ENCODE measurements at regions not wholly inside any gene's neighbourhood (a gene's known extent, or its start where the extent isn't known, plus 50 kb on each side); places are given as distances from the start of the nearest gene placed in this dataset.
"Not testable (repeated sequence)": the region's sequence is repeated elsewhere in the genome, so short reads cannot be mapped to it uniquely, and the experiment has no call there.

DNA sequence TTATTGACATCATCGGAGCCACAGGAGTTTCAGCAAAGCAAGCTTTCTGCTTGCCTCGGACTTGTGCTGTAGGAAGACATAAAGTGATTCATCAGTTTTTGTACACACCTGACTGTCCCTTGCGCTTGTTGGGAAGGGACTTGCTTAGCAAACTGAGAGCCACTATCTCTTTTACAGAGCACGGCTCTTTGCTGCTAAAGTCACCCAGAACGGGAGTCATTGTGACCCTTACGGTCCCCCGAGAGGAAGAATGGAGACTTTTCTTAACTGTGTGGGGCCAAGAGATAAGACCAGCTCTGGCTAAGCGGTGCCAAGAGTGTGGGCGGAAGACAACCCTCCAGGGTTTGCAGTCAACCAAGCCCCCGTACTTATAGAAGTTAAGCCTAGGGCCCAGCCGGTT is 89.6 kb upstream of the DEFB108B start:
- TF ChIP-seq, protein P1, sequence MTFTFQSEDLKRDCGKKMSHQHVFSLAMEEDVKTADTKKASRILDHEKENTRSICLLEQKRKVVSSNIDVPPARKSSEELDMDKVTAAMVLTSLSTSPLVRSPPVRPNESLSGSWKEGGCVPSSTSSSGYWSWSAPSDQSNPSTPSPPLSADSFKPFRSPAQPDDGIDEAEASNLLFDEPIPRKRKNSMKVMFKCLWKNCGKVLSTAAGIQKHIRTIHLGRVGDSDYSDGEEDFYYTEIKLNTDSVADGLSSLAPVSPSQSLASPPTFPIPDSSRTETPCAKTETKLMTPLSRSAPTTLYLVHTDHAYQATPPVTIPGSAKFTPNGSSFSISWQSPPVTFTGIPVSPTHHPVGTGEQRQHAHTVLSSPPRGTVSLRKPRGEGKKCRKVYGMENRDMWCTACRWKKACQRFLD (CRISPR knock-in tag; IDR thresholded peaks at IDR 0.05; ENCODE audit: borderline replicate concordance) = not testable (repeated sequence)
- TF ChIP-seq, protein P2, sequence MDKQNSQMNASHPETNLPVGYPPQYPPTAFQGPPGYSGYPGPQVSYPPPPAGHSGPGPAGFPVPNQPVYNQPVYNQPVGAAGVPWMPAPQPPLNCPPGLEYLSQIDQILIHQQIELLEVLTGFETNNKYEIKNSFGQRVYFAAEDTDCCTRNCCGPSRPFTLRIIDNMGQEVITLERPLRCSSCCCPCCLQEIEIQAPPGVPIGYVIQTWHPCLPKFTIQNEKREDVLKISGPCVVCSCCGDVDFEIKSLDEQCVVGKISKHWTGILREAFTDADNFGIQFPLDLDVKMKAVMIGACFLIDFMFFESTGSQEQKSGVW (CRISPR knock-in tag; IDR thresholded peaks at IDR 0.05; ENCODE audit: borderline replicate concordance) = not testable (repeated sequence)
- TF ChIP-seq ARNTL (CRISPR knock-in tag; IDR thresholded peaks at IDR 0.05); POLR2A (IDR thresholded peaks at IDR 0.05; ENCODE audit: insufficient read depth in 1 of 2, low read depth in 2 of 2, low read length in 2 of 2); SIX4 (CRISPR knock-in tag; IDR thresholded peaks at IDR 0.05); FOXA3 (CRISPR knock-in tag; IDR thresholded peaks at IDR 0.05); DNMT1 (CRISPR knock-in tag; IDR thresholded peaks at IDR 0.05); ZNF256 (CRISPR knock-in tag; conservative IDR thresholded peaks at IDR 0.05); ZNF883 (CRISPR knock-in tag; IDR thresholded peaks at IDR 0.05; ENCODE audit: not compliant biosample characterization); POLR2AphosphoS5 (IDR thresholded peaks at IDR 0.05; ENCODE audit: low read depth, low read length): not testable (repeated sequence)
- TF ChIP-seq, protein P3, sequence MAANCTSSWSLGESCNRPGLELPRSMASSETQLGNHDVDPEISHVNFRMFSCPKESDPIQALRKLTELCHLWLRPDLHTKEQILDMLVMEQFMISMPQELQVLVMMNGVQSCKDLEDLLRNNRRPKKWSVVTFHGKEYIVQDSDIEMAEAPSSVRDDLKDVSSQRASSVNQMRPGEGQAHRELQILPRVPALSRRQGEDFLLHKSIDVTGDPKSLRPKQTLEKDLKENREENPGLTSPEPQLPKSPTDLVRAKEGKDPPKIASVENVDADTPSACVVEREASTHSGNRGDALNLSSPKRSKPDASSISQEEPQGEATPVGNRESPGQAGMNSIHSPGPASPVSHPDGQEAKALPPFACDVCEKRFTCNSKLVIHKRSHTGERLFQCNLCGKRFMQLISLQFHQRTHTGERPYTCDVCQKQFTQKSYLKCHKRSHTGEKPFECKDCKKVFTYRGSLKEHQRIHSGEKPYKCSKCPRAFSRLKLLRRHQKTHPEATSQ (CRISPR knock-in tag; IDR thresholded peaks at IDR 0.05; ENCODE audit: borderline replicate concordance) = not testable (repeated sequence)
- TF ChIP-seq, protein P4, sequence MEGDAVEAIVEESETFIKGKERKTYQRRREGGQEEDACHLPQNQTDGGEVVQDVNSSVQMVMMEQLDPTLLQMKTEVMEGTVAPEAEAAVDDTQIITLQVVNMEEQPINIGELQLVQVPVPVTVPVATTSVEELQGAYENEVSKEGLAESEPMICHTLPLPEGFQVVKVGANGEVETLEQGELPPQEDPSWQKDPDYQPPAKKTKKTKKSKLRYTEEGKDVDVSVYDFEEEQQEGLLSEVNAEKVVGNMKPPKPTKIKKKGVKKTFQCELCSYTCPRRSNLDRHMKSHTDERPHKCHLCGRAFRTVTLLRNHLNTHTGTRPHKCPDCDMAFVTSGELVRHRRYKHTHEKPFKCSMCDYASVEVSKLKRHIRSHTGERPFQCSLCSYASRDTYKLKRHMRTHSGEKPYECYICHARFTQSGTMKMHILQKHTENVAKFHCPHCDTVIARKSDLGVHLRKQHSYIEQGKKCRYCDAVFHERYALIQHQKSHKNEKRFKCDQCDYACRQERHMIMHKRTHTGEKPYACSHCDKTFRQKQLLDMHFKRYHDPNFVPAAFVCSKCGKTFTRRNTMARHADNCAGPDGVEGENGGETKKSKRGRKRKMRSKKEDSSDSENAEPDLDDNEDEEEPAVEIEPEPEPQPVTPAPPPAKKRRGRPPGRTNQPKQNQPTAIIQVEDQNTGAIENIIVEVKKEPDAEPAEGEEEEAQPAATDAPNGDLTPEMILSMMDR (CRISPR knock-in tag; IDR thresholded peaks at IDR 0.05) = not testable (repeated sequence)

Measured in HepG2 (cell line).